Calu3 (cell line): ENCODE measurements at regions not wholly inside any gene's neighbourhood (a gene's known extent, or its start where the extent isn't known, plus 50 kb on each side); places are given as distances from the start of the nearest gene placed in this dataset.
"Not testable (repeated sequence)": the region's sequence is repeated elsewhere in the genome, so short reads cannot be mapped to it uniquely, and the experiment has no call there.

ENCODE experiments used
- BruUV-seq: library from RNA; stranded (reverse); fragments of 400-500 nt; replicated peaks from 2 replicates; lab custom pipeline; 2021; lab: Mats Ljungman, UMichigan
- CTCF ChIA-PET: fragments of 300-600 bp; sonication (Branson Sonifier 250); formaldehyde crosslinking; loops from one replicate; lab custom pipeline; 2022; ENCODE audit warnings: antibody characterized with exemption; lab: Charles Lee
- DNase-seq: peaks from one replicate; pipeline ENCODE4 v3.0.0; 2022
- H3K27ac Mint-ChIP-seq: one replicate; pipeline ENCODE4 v1.8.0; 2022; ENCODE audit warnings: mixed read lengths; ENCODE audit not compliant: unreplicated experiment
- H3K27me3 Mint-ChIP-seq: one replicate; pipeline ENCODE4 v1.8.0; 2022; ENCODE audit warnings: mixed read lengths; ENCODE audit not compliant: unreplicated experiment
- H3K36me3 Mint-ChIP-seq: one replicate; pipeline ENCODE4 v1.8.0; 2022; ENCODE audit warnings: mild to moderate bottlenecking, moderate library complexity, mixed read lengths; ENCODE audit not compliant: insufficient read depth, unreplicated experiment
- H3K4me1 Mint-ChIP-seq: one replicate; pipeline ENCODE4 v1.8.0; 2022; ENCODE audit warnings: mild to moderate bottlenecking, low read depth, mixed read lengths; ENCODE audit not compliant: unreplicated experiment
- H3K4me3 Mint-ChIP-seq: one replicate; pipeline ENCODE4 v1.8.0; 2022; ENCODE audit warnings: mild to moderate bottlenecking, low read depth, moderate library complexity, mixed read lengths; ENCODE audit not compliant: unreplicated experiment
- H3K9me3 Mint-ChIP-seq: one replicate; pipeline ENCODE4 v1.8.0; 2022; ENCODE audit warnings: low read depth, mixed read lengths; ENCODE audit not compliant: unreplicated experiment
- CTCF ChIP-seq: fragments of 200-600 bp; IDR thresholded peaks from one replicate; pipeline ENCODE4 v1.8.0; 2022; ENCODE audit warnings: antibody characterized with exemption; ENCODE audit not compliant: unreplicated experiment
- intact Hi-C: fragments of 100-400 bp; cut with micrococcal nuclease; formaldehyde crosslinking; loops from one replicate; pipeline ENCODE4 v1.10.0; 2022; ENCODE audit not compliant: unreplicated experiment

- CTCF ChIA-PET, result no interaction called here
- H3K9me3 Mint-ChIP-seq, result peaks cover 2% of the 10 kb centered on the region
- no peak overlapping the region for H3K4me3 Mint-ChIP-seq
- H3K27ac Mint-ChIP-seq, result no peak overlapping the region
- no peak for DNase-seq
- no TSS peak for BruUV-seq
- peaks cover 8% of the 10 kb centered on the region for H3K36me3 Mint-ChIP-seq
- intact Hi-C loops, result no loop called here
- H3K4me1 Mint-ChIP-seq, result peaks cover 26% of the 10 kb centered on the region
- no peaks in the 10 kb centered on the region for H3K27me3 Mint-ChIP-seq
- TF ChIP-seq CTCF, result no peak
Measured at GRCh38 chr5:166725593-166725992, 1565.9 kb upstream of the WWC1 start.

- TF ChIP-seq CTCF, result no peak
- BruUV-seq, result no TSS peak
- CTCF ChIA-PET, result no interaction called here
- DNase-seq, result no peak
- Mint-ChIP-seq H3K4me1 (peaks cover 20% of the 10 kb centered on the region), H3K4me3 (no peak overlapping the region), H3K27me3 (no peaks in the 10 kb centered on the region), H3K27ac (no peak overlapping the region), H3K36me3 (peaks cover 8% of the 10 kb centered on the region), H3K9me3 (no peaks in the 10 kb centered on the region)
- intact Hi-C loops, result no loop called here
Measured at GRCh38 chr5:166726406-166726805, 1565.0 kb upstream of the WWC1 start.

GRCh38 chr5:166742951-166743350 is 1548.5 kb upstream of the WWC1 start:
- H3K27me3 Mint-ChIP-seq, result peaks cover 14% of the 10 kb centered on the region
- DNase-seq, H3K4me3 Mint-ChIP-seq, H3K9me3 Mint-ChIP-seq, intact Hi-C loops, H3K27ac Mint-ChIP-seq, CTCF ChIA-PET, BruUV-seq, H3K36me3 Mint-ChIP-seq: not testable (repeated sequence)
- H3K4me1 Mint-ChIP-seq, result peaks cover 25% of the 10 kb centered on the region

- H3K36me3 Mint-ChIP-seq, result no peaks in the 10 kb centered on the region
- H3K9me3 Mint-ChIP-seq, result peaks cover 10% of the 10 kb centered on the region
- H3K27me3 Mint-ChIP-seq, result peaks cover 14% of the 10 kb centered on the region
- intact Hi-C loops, result no loop called here
- no peak overlapping the region for H3K4me3 Mint-ChIP-seq
- DNase-seq, result no peak
- BruUV-seq, result no TSS peak
- CTCF ChIA-PET, result no interaction called here
- H3K27ac Mint-ChIP-seq, result no peak overlapping the region
- TF ChIP-seq CTCF, result no peak
- peaks cover 35% of the 10 kb centered on the region for H3K4me1 Mint-ChIP-seq
Measured at GRCh38 chr5:166746506-166746905, 1544.9 kb upstream of the WWC1 start.

GRCh38 chr5:166750376-166750775 is 1541.1 kb upstream of the WWC1 start:
- Mint-ChIP-seq H3K4me3 (no peak overlapping the region), H3K27ac (no peak overlapping the region), H3K36me3 (no peaks in the 10 kb centered on the region), H3K9me3 (peaks cover 4% of the 10 kb centered on the region), H3K27me3 (no peaks in the 10 kb centered on the region), H3K4me1 (peaks cover 26% of the 10 kb centered on the region)
- TF ChIP-seq CTCF, result no peak
- intact Hi-C loops, result no loop called here
- CTCF ChIA-PET, result no interaction called here
- no TSS peak for BruUV-seq
- no peak for DNase-seq
